HG03066 (cell line): ENCODE measurements at regions not wholly inside any gene's neighbourhood (a gene's known extent, or its start where the extent isn't known, plus 50 kb on each side); places are given as distances from the start of the nearest gene placed in this dataset.
A peak's percentile ranks its signal among the peaks of the same experiment; 100 is the strongest.
"Not testable (repeated sequence)": the region's sequence is repeated elsewhere in the genome, so short reads cannot be mapped to it uniquely, and the experiment has no call there.

Source experiments
- ATAC-seq: cut with Tn5 transposase; IDR thresholded peaks from one replicate; pipeline ENCODE4 v1.9.1; 2021; ENCODE audit warnings: low read depth; ENCODE audit not compliant: unreplicated experiment

GRCh38 chr7:119033641-119034040 is 809.1 kb downstream of the ANKRD7 start:
- no peak for ATAC-seq

- ATAC-seq, result no peak
Observed at GRCh38 chr7:119037941-119038340, 813.4 kb downstream of the ANKRD7 start.

- ATAC-seq, result no peak
Observed at GRCh38 chr7:119046068-119046467, 821.6 kb downstream of the ANKRD7 start.

GRCh38 chr7:119065966-119066365 is 841.5 kb downstream of the ANKRD7 start:
- no peak for ATAC-seq

GRCh38 chr7:119086026-119086425 is 861.5 kb downstream of the ANKRD7 start:
- ATAC-seq, result no peak

GRCh38 chr7:119090851-119091250 is 866.3 kb downstream of the ANKRD7 start:
- ATAC-seq, result no peak

GRCh38 chr7:119096683-119097082 is 872.2 kb downstream of the ANKRD7 start:
- ATAC-seq, result no peak

- not testable (repeated sequence) for ATAC-seq
Observed at GRCh38 chr7:119100611-119101258, 876.2 kb downstream of the ANKRD7 start.

GRCh38 chr7:119102291-119102690 is 877.8 kb downstream of the ANKRD7 start:
- no peak for ATAC-seq

- ATAC-seq, result no peak
Observed at GRCh38 chr7:119105381-119105780, 880.9 kb downstream of the ANKRD7 start.

GRCh38 chr7:119123326-119123725 is 898.8 kb downstream of the ANKRD7 start:
- ATAC-seq, result no peak

GRCh38 chr7:119127706-119128105 is 903.2 kb downstream of the ANKRD7 start:
- no peak for ATAC-seq

- ATAC-seq, result no peak
Observed at GRCh38 chr7:119132436-119132835, 907.9 kb downstream of the ANKRD7 start.

- ATAC-seq, result no peak
Observed at GRCh38 chr7:119167431-119167830, 942.9 kb downstream of the ANKRD7 start.

GRCh38 chr7:119172043-119172442 is 947.5 kb downstream of the ANKRD7 start:
- no peak for ATAC-seq

- ATAC-seq, result peak; percentile 68
Observed at GRCh38 chr7:119175911-119176627, 951.6 kb downstream of the ANKRD7 start.

GRCh38 chr7:119177863-119178262 is 953.4 kb downstream of the ANKRD7 start:
- ATAC-seq, result no peak

- no peak for ATAC-seq
Observed at GRCh38 chr7:119184124-119184788, 959.8 kb downstream of the ANKRD7 start.

- no peak for ATAC-seq
Observed at GRCh38 chr7:119196183-119196582, 971.7 kb downstream of the ANKRD7 start.

- no peak for ATAC-seq
Observed at GRCh38 chr7:119197172-119197876, 972.8 kb downstream of the ANKRD7 start.

- ATAC-seq, result peak; percentile 93
Observed at GRCh38 chr7:119197877-119198527, 973.5 kb downstream of the ANKRD7 start.
